ENCODE measurements at regions not wholly inside any gene's neighbourhood (a gene's known extent, or its start where the extent isn't known, plus 50 kb on each side); places are given as distances from the start of the nearest gene placed in this dataset.

DNA sequence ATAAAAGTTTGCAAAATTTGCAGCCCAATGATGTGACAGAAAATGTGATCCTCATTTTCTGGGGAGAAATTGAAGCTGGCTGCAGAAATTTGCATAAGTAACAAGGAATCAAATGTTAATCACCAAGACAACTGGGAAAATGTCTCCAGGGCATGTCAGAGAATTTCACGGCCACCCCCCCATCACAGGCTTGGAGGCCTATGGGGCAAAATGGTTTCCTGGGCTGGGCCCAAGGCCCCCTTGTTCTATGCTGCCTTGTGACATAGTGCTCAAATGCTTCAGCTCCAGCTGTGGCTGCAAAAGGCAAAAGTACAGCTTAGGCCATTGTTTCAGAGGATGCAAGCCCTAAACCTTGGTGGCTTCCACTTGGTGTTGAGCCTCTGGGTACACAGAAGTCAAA lies 1202.6 kb downstream of the EPHA7 start:
- no peak for DNase-seq

- DNase-seq = no peak
Measured at GRCh38 chr6:92201618-92202017, 1217.7 kb downstream of the EPHA7 start.

DNA sequence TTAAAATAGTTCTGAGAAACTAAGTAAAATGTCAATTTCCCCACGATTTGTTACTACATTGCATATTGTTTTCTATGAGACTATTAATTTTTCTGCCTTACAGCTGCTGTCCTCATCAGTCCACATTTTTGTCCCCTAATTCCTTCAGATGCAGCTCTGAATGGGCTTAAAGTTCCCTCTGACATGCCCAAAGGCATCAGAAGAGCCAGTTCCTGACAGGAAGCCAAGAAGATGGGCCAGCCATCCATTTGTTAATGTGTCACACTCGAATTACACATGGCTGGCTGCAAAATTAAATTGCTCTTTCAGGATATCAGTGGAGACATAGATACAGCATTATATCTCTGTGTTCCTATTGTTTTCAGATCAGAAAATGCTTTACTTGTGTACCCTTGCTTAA lies 1223.0 kb downstream of the EPHA7 start:
- DNase-seq = no peak

- DNase-seq = no peak
Measured at GRCh38 chr6:92195796-92196195, 1223.6 kb downstream of the EPHA7 start.

GRCh38 chr6:92188016-92188415 lies 1231.3 kb downstream of the EPHA7 start:
- no peak for DNase-seq

DNA sequence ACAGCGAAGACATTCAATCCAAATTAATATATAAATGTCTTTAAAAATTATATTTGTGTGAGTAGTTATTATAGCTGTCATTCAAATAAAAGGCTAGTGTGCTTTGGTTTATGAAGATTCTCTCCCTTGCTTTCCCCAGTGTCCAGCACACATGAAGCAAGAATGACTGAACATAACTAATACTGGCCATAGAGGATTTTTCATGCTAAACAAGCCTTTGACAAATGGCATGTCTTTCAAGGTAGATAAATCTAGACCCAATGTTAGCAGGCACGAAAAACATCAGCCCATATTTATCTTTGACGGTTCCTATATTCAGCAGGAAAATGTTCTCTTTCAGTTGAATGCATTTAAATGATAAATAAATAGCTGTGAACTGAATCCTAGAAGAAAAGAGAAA lies 1234.4 kb downstream of the EPHA7 start:
- DNase-seq = no peak

GRCh38 chr6:92181347-92181746 lies 1238.0 kb downstream of the EPHA7 start:
- no peak for DNase-seq

DNA sequence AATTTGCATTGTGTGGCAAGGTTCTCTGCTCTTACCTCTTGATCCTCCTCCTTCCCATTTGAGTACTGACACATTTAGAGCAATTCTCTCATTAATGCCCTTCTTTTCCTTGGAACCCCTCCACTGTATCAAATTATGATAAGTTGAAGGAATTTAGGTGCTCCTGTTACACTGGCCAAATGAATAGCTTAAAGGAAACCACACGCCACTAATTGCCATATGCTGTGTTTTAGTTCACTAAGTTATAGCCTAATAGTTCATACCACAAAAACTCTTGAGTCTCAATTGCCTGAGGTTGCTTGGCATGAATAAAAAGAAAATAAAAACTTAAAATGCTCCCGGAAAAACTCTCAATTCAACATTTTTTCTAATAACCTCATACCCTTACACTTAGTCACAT lies 1239.3 kb downstream of the EPHA7 start:
- no peak for DNase-seq

GRCh38 chr6:92176666-92177065 lies 1242.7 kb downstream of the EPHA7 start:
- DNase-seq = no peak

- DNase-seq = no peak
Measured at GRCh38 chr6:92174398-92175073, 1244.8 kb downstream of the EPHA7 start.

GRCh38 chr6:92169506-92169905 lies 1249.9 kb downstream of the EPHA7 start:
- DNase-seq = no peak

DNA sequence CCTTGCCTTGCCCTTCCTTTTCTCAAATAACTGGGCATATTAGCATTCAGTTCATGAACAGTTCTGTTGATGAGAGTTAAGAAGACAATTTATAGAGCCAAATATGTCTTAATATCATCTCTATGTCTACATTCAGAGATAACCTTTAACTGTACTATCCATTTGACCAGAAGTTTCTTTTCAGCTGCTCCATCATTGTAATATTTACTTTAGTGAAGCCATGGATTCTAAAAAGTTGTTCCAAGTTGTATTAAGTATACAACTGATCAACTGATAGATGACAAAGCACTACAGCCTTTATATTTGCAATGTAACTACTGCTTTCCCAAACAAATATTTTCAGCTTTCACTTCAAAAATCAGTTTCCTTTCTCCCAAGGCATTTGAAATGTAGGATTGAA lies 1252.7 kb downstream of the EPHA7 start:
- DNase-seq = no peak

GRCh38 chr6:92161953-92162352 lies 1257.4 kb downstream of the EPHA7 start:
- no peak for DNase-seq

- DNase-seq = no peak
Measured at GRCh38 chr6:92160226-92160625, 1259.1 kb downstream of the EPHA7 start.

DNA sequence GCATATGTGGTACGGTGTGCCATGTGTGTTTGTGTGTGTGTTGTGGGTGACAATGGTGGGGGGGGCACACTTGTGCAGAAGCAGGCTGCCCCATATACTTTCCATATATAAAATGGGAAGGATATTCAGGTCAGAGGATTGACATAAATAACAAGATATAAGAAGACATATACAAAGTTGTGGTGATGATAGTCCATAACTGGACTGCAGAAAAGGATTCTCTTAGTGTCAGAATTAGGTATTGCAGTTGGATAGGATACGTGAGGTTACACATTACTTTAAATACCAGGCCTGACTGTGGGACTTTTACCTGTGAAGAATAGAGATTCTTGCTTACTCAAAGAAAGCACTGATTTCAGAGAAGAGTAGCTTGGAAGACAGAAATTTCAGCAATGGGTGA lies 1260.3 kb downstream of the EPHA7 start:
- no peak for DNase-seq

DNA sequence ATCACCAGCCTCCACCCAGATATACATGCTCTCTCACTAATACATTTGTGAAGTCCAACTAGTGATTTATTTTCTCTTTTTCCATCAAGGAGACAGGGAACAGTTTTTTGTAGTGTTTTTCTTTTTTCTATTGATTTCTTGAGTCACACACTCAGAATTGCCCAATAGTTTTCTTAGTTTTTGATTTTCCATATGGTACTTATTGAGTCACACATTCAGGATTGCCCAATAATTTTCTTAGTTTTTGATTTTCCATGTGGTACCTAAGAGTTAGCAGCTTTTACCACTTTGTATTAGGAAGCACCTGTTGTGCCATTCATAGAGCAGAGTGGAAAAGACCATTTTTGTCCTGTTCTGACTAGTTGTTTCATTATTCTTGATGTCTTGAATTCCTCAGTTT lies 1268.8 kb downstream of the EPHA7 start:
- DNase-seq = no peak

DNA sequence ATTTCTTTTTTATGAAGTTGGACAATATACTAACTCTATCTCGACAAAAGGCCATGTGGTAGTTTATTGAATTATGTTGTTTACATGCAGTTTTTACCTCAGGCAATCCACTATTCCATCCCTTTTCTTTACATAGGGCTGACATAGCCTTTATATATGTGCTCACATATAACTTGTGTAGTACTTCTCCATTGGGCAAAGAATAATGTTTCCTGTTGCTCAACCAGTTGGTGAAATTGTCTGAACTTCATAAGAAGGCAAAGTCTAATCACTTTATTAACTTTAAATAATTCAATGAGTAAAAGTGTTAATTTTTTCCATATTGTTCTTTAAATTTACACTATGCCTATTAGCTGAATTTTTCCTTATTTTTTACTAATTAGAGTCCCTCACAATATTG lies 1272.1 kb downstream of the EPHA7 start:
- DNase-seq = no peak

GRCh38 chr6:92139601-92140000 lies 1279.8 kb downstream of the EPHA7 start:
- no peak for DNase-seq

- no peak for DNase-seq
Measured at GRCh38 chr6:92132957-92133356, 1286.4 kb downstream of the EPHA7 start.

DNA sequence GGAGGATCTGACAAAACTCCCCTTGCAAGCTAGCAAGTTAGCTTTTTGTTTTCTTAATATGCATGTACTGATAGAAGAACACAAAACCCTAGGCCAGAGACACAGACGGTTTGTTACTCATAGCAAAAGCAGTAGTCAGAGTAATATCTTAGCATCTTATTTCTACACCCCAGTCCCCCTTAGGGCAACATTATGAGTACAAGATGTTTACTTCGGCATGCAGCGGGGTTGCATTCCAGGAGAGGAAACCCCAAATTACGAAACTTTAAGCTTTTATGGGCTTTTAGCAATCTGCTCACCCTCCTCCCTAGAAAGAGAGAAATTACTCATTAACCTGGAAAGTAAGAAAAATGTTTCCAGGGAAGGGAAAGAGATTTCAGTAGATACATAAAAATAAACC lies 1286.9 kb downstream of the EPHA7 start:
- DNase-seq = peak; percentile 58

DNA sequence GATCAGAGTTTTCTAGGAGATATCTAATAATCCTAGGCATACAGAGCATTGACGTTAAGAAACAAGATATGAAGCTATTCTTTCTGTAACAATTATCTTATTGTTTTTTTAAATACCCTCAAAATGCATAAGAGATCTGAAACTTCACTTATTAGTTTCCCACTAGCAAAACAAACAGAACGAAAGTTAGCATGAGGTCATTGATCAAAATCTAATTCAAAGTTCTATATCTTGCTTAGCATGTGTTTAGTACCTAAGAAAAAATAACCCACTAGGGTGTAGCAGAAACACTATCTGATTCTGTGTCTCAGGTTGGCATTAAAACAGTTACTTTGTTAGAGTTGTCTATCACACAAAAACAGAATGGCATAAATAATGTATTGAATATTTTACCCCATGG lies 1288.4 kb downstream of the EPHA7 start:
- no peak for DNase-seq

DNA sequence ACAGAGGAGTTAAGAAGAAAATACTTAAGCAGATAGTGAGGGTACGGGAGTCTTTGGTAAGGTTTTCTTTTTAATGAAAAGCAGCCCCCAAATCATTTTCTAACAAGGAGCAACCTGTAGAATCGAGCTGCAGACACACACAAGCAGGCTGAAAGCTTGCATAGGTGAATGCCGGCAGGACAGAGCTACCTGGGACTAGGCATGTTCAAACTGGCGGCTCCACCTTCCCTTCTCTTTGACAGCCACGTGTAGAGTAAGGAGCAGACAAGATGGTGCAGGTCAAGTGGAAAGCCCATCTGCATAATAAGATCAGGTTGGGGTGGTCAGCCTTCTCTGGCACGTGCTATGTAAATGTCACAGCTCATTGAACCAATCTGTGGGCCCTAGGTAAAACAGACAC lies 1292.4 kb downstream of the EPHA7 start:
- no peak for DNase-seq

DNA sequence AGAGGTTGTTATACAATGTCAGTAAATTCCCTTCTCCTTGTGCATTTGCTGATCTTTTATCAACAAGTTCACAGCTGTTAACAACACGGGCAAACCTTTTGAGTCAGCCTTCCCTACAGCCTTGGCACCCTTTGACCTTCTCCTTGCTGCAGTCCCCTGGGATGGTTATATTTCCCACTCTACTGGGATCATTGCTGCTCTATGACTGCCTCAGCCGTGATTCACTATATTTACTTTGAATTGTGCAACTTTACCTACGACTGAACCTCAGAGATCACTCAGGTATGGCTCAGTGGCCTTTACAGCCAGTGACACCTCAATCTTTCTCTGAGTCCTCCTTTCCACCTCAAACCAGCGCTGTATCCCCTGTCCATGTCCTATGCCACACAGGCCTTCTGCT lies 1293.3 kb downstream of the EPHA7 start:
- no peak for DNase-seq

DNA sequence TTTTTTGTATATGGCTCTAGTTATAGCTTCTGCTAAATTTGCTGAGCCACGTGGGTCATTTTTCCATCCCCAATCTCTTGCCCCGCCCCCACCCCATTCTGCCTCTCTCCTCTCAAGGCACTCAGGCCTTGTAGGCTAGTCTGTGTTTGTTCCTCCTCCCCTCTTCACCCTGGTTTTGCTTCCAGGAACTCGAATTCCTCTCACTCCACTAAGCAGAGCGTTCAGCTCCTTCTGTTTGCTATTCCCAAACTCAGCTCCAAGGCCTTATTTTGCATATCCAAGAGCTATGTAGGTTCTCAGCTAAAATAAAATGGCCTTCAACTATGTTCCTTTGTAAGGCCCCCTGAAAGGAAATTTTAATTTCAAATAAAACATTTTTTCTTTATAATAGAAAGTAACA lies 1293.7 kb downstream of the EPHA7 start:
- DNase-seq = no peak

GRCh38 chr6:92124200-92124651 lies 1295.1 kb downstream of the EPHA7 start:
- peak; percentile 76 for DNase-seq

DNA sequence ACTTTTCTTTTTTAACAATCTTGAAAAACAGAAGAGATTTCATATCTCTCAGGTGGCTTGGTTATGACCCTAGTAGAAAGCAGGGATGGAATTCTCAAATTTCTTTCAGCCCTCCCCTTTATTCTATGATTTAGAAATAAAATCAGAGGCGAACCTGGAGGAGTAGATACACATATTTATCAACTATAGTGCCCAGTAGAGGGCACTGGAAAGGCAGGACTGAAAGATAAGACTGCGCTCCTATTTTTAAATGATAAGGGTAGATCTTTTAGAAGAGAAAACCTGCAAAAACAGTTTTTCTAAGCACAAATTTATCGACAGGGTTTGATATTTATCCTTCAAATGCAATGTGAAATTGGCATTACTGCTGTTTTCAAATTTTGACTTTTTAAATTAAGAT lies 1296.6 kb downstream of the EPHA7 start:
- peak; percentile 3 for DNase-seq
